IPS-18a (cell line): ENCODE measurements at regions not wholly inside any gene's neighbourhood (a gene's known extent, or its start where the extent isn't known, plus 50 kb on each side); places are given as distances from the start of the nearest gene placed in this dataset.

Source experiments
- H3K27ac ChIP-seq: one replicate; pipeline ENCODE4 v1.5.1; 2013; ENCODE audit warnings: low read length
- H3K27me3 ChIP-seq: one replicate; pipeline ENCODE4 v1.6.1; 2013; ENCODE audit warnings: mild to moderate bottlenecking, low read length; ENCODE audit not compliant: control insufficient read depth, insufficient read depth
- H3K36me3 ChIP-seq: one replicate; pipeline ENCODE4 v1.6.1; 2013; ENCODE audit warnings: low read depth, low read length; ENCODE audit not compliant: control insufficient read depth
- H3K4me1 ChIP-seq: one replicate; pipeline ENCODE4 v1.6.1; 2013; ENCODE audit warnings: low read depth, low read length; ENCODE audit not compliant: control insufficient read depth
- H3K4me3 ChIP-seq: one replicate; pipeline ENCODE4 v1.5.1; 2013; ENCODE audit warnings: low read length
- H3K9ac ChIP-seq: one replicate; pipeline ENCODE4 v1.6.1; 2013; ENCODE audit warnings: mild to moderate bottlenecking, low read length, moderate library complexity
- H3K9me3 ChIP-seq: one replicate; pipeline ENCODE4 v1.6.1; 2013; ENCODE audit warnings: low read depth, low read length; ENCODE audit not compliant: control insufficient read depth

DNA sequence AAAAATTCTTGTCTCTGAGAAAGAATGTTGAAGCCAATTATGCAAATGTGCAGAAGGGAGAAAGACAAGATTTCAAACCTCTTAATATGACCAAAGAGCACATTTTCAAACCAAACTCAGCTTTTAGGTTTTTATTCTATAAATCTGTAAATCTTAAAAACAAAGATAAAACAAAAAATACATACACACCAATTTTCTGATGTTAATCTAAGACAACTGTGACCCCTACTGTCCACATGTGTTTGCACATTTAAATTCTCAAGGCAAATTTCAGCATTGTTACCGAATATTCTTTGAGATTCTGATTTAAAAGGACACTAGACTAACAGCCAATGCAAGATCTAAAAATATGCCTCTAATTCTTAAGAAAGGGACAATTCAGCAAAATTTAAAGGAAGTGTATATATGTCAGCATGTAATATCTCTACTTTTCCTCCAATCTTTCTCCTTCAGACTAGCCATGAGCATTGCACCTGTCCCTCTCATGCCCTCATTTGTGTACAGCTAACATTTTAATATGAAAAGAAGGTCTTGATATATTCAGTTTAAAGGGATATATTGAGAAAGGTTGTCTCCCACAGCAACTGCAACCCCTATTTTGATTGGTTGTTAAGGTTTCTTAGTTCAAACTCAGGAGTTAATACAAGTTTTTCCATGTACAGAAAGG lies 417.9 kb downstream of the IPMK start:
- H3K4me3 ChIP-seq: no peak overlapping the region
- no peaks in the 10 kb centered on the region for H3K27me3 ChIP-seq
- H3K9me3 ChIP-seq: no peaks in the 10 kb centered on the region
- peaks cover 4% of the 10 kb centered on the region for H3K4me1 ChIP-seq
- no peaks in the 10 kb centered on the region for H3K36me3 ChIP-seq
- no peak overlapping the region for H3K27ac ChIP-seq
- H3K9ac ChIP-seq: no peak overlapping the region

DNA sequence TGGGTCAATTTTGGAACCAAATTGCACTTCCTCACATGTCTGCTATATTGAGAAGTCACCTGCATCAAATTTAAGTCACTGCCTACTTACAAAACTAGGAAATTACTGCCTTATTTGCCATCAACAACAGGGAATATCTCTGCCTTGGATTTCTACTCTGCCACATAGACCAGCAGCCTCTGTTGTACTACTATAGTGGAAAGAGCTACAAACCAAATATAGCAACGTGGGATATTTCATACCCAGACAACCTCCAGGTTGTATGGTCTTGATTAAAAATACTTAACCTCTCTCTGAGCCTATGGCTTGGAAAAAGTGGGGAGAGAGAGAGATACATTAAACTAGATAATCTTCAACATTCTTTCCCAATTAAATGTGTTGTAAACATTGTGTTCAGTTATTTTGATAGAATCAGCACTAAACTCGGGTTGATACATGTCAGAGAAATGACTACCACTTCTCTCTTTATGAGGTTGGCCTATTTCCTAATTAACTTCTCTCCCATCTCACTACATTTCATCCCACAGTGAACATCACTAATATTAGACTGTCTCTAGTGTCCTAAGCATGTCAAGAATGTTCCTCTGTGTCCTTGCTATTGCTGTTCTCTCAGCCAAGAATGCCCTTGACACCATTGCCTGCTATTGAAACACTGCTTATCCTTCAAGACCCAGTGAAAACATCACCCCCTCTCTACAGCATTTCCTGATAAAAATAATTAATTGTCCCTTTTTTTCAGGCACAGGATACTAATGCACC lies 421.2 kb downstream of the IPMK start:
- peaks cover 4% of the 10 kb centered on the region for H3K4me1 ChIP-seq
- no peak overlapping the region for H3K4me3 ChIP-seq
- H3K27ac ChIP-seq: no peak overlapping the region
- H3K27me3 ChIP-seq: no peaks in the 10 kb centered on the region
- no peaks in the 10 kb centered on the region for H3K36me3 ChIP-seq
- H3K9me3 ChIP-seq: no peaks in the 10 kb centered on the region
- H3K9ac ChIP-seq: no peak overlapping the region

DNA sequence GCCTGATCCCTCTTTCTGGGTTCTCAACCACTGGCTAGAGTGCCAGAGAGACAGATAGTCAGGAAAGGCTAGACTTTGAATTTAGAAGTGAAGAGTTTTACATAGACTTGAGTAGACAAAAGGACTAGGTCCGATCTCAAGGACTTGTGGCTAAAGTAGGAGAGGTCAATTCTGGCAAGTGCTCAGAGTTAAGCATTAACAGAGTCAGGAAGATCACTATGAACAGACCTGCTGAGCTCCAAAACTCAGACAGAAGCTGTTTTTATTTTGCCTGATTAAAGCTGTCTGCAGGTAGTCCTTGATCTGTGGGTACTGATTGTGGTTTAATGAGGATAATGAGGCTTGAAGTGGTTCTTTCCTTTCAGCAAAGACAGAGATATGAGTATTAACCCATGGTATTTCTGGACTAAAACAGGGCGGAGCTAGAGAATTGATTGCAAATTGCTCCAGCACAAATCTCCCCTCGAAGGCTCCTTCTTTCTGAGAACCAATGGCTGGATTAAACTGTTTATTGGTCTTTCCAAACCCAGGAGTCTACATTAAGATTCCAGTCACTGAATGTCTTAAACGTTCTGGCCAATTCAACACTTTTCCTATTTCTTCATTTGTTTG lies 423.2 kb downstream of the IPMK start:
- Histone ChIP-seq H3K9ac (no peak overlapping the region), H3K27ac (no peak overlapping the region), H3K27me3 (no peaks in the 10 kb centered on the region), H3K9me3 (no peaks in the 10 kb centered on the region), H3K4me3 (no peak overlapping the region), H3K36me3 (no peaks in the 10 kb centered on the region), H3K4me1 (peaks cover 4% of the 10 kb centered on the region)

DNA sequence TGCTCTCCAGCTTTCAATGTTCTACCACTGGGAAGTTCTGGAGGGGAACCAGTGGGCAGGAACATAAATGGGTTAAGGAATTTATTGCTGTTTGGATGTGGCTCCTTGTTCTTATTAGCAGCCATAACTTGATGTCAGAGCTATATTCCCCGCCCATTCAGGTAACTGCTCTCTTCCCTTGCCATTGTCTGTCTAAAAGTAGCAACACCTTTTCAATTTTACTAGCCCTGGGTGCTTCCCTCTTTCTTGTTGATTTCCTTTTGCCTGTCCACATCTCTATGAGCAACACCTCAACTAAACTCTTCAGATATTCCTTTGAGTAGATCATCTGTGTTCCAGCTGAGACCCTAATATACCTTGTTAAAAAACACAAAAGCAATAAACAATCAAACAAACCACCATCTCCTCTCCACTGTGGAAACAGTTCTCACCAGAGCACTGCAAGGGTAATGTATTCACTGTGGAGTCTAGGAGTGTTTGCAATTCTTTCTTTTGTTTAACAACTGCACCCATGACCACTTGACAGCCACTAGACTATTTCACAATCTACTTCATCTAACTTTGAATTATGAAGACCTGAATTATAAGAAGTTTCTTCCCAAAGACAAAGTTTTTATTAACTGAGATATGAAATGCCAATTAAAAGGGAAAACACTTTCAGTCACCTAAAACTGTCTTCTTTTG lies 436.7 kb downstream of the IPMK start:
- no peak overlapping the region for H3K9ac ChIP-seq
- no peak overlapping the region for H3K27ac ChIP-seq
- H3K36me3 ChIP-seq: no peaks in the 10 kb centered on the region
- H3K4me3 ChIP-seq: no peak overlapping the region
- H3K9me3 ChIP-seq: no peaks in the 10 kb centered on the region
- no peaks in the 10 kb centered on the region for H3K27me3 ChIP-seq
- H3K4me1 ChIP-seq: no peaks in the 10 kb centered on the region

DNA sequence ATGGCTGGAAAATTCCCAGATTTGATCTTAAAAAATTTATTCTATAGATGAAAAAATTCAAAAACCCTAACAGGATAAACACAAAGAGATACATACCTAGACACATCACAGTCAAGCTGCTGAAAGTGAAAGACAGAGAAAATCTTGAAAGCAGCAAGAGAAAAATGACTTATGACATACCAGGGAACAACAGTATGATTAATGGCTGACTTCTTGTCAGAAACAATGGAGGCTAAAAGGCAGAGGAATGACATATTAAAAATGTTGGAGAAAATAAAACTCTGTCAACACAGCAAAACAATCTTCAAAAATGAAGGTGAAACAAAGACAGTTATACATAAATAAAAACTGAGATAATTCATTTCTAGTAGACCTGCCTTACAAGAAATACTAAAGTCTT lies 442.7 kb downstream of the IPMK start:
- Histone ChIP-seq H3K4me1 (no peaks in the 10 kb centered on the region), H3K27me3 (no peaks in the 10 kb centered on the region), H3K4me3 (no peak overlapping the region), H3K9ac (no peak overlapping the region), H3K9me3 (no peaks in the 10 kb centered on the region), H3K36me3 (no peaks in the 10 kb centered on the region), H3K27ac (no peak overlapping the region)

DNA sequence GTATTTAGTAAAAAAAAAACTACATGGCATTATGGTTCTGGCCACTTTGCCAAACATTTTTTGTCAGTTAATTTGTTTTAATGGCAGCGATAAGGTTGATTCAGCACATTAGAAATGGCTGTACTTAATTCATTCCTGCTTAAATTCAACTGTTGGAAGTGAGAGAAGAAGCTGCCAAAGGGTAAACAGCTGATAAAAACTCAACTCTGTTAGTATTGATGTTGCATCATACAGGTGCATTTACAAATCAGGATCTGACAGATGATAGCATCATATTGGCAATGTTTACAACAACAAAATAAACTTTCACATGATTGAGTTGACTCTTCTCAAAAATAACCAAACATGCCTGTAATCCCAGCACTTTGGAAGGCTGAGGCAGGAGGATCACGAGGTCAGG lies 444.3 kb downstream of the IPMK start:
- no peak overlapping the region for H3K9ac ChIP-seq
- H3K27me3 ChIP-seq: no peaks in the 10 kb centered on the region
- H3K9me3 ChIP-seq: no peaks in the 10 kb centered on the region
- no peak overlapping the region for H3K27ac ChIP-seq
- no peaks in the 10 kb centered on the region for H3K4me1 ChIP-seq
- H3K36me3 ChIP-seq: no peaks in the 10 kb centered on the region
- H3K4me3 ChIP-seq: no peak overlapping the region

DNA sequence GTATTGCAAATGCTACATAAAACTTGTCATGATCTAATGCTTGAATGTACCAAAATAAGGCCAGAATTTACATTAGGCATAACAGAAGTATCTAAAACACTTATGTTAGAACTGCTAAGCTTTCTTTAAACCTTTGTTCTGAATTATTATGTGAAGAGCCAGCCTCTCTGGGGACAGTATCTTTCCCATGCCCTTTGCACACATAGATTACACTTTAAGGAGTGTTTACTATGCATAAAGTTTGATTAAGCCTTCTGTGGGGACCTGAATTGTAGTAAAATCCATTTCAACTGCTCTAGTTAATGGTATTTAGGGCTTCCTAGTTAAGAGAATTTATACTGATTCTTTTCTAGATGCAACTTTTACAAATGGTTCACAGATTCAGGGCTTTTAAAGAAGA lies 444.7 kb downstream of the IPMK start:
- Histone ChIP-seq H3K36me3 (no peaks in the 10 kb centered on the region), H3K4me3 (no peak overlapping the region), H3K27me3 (no peaks in the 10 kb centered on the region), H3K4me1 (no peaks in the 10 kb centered on the region), H3K27ac (no peak overlapping the region), H3K9me3 (no peaks in the 10 kb centered on the region), H3K9ac (no peak overlapping the region)

DNA sequence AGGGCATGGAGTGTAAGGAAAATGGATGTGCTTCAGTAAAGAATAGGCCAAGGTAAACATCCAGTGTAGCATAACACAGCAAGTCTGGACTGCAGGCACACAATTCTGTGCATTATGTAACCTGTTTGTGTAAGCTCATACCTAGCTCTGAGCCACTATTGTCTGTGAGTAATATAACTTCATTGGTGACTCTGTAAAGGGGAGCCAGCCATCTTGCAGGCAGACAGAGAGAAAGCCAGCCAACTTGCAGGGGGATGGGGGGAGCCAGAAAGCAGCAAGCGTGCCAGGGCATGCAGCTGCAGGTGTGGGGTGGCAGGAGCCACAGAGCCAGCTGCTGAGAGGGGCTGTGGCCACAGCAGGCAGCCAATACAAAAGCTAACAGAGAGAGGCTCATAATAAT lies 449.2 kb downstream of the IPMK start:
- Histone ChIP-seq H3K9ac (no peak overlapping the region), H3K36me3 (no peaks in the 10 kb centered on the region), H3K27ac (no peak overlapping the region), H3K4me3 (no peak overlapping the region), H3K27me3 (no peaks in the 10 kb centered on the region), H3K4me1 (no peaks in the 10 kb centered on the region), H3K9me3 (no peaks in the 10 kb centered on the region)

DNA sequence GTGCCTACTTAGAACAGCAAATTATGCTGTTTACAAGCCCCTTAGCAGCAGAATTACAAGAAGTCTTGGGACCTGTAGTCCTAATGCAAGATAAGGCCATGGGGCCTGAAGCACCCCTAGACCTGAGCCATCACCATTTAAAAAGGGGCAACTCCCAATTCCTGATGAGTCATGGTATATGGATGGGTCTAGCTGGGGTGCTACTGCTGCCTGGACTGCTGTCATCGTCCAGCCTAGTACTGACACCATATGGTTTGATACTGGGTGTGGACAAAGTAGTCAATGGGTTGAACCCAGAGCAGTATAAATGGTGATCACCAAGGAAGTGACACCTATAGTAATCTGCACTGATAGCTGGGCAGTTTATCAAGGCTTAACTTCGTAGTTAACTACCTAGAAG lies 450.0 kb downstream of the IPMK start:
- Histone ChIP-seq H3K27me3 (no peaks in the 10 kb centered on the region), H3K4me3 (no peak overlapping the region), H3K9me3 (no peaks in the 10 kb centered on the region), H3K4me1 (no peaks in the 10 kb centered on the region), H3K9ac (no peak overlapping the region), H3K36me3 (no peaks in the 10 kb centered on the region), H3K27ac (no peak overlapping the region)

DNA sequence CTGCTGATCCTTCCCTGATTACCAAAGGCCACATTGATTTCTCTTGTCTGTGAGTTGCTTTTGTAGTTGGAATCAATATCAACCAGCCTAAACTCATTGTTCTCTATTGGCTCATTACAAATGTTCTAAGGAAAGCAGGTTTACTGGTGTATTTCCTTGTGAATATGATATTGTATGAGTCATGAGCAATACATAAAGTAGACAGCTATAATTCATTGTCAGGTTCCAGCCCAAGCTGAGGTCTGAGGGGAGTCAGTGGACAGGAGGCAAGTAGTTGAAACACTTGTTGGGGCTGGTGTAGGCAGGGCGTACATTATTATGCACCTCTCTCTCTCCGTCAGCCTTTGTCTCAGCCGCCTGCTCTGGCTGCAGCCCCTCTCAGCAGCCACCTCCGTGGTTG lies 451.7 kb downstream of the IPMK start:
- H3K4me1 ChIP-seq: peaks cover 4% of the 10 kb centered on the region
- H3K27me3 ChIP-seq: no peaks in the 10 kb centered on the region
- H3K9me3 ChIP-seq: no peaks in the 10 kb centered on the region
- H3K27ac ChIP-seq: no peak overlapping the region
- no peaks in the 10 kb centered on the region for H3K36me3 ChIP-seq
- H3K4me3 ChIP-seq: no peak overlapping the region
- no peak overlapping the region for H3K9ac ChIP-seq

DNA sequence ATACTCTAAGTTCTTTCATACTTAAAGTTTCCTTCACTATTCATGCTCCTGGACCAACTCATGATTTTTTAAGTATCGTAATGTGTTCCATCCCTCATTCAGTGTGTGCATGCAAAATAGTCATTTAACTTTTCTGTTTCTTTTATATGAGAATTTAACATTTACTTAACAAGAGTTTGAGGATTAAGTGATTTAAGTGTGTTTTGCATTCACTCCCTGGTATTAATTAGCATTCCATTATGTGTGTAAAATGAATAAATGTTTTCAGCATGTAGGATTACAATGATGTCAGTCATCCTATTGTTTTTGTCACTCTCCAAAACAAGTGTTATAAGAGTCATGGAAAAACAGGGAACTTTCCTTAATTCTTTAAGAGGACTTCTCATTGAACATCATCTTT lies 457.7 kb downstream of the IPMK start:
- Histone ChIP-seq H3K27me3 (no peaks in the 10 kb centered on the region), H3K4me3 (no peak overlapping the region), H3K9ac (no peak overlapping the region), H3K27ac (no peak overlapping the region), H3K9me3 (no peaks in the 10 kb centered on the region), H3K36me3 (no peaks in the 10 kb centered on the region), H3K4me1 (peaks cover 13% of the 10 kb centered on the region)
